ENCODE measurements at regions not wholly inside any gene's neighbourhood (a gene's known extent, or its start where the extent isn't known, plus 50 kb on each side); places are given as distances from the start of the nearest gene placed in this dataset.

- TF ChIP-seq CTCF (IDR thresholded peaks at IDR 0.05) (no peak), POLR2A (IDR thresholded peaks at IDR 0.05) (no peak)
Observed at GRCh38 chr21:16177532-16177931, 447.8 kb downstream of the USP25 start.
